ENCODE measurements at regions not wholly inside any gene's neighbourhood (a gene's known extent, or its start where the extent isn't known, plus 50 kb on each side); places are given as distances from the start of the nearest gene placed in this dataset.

DNA sequence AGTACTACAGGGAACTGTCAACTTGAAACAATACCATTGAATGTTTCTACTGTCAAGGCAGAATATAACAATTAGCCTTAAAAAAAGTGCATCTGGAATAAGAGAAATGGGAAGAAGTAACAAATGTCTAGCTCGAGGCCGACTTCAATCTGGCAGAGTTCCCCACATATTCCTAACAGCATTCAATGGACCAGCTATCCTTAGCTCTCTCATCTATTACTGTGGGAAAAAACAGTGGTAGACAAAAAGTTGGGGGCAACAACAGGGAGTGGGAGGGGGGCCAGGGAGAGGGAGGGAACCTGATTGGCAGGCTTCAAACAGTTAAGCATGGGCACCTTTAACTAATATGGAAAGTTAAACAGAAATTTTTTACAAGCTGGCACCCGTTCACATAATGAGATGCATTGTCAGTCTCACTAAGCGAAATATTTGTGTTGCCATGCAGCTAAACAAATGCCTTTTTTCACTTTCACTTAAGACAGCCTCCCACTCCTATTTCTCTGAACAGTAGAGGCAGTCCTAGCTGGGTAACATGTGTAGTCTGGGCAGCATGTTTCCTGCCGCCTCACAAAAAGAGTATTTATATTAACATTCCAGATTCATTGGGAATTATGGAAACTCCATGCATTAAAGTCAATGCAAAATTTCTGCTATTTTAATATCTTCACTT lies 62.2 kb upstream of the SOX6 start:
- TF ChIP-seq, protein P1, sequence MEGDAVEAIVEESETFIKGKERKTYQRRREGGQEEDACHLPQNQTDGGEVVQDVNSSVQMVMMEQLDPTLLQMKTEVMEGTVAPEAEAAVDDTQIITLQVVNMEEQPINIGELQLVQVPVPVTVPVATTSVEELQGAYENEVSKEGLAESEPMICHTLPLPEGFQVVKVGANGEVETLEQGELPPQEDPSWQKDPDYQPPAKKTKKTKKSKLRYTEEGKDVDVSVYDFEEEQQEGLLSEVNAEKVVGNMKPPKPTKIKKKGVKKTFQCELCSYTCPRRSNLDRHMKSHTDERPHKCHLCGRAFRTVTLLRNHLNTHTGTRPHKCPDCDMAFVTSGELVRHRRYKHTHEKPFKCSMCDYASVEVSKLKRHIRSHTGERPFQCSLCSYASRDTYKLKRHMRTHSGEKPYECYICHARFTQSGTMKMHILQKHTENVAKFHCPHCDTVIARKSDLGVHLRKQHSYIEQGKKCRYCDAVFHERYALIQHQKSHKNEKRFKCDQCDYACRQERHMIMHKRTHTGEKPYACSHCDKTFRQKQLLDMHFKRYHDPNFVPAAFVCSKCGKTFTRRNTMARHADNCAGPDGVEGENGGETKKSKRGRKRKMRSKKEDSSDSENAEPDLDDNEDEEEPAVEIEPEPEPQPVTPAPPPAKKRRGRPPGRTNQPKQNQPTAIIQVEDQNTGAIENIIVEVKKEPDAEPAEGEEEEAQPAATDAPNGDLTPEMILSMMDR (IDR thresholded peaks at IDR 0.05), result no peak
- TF ChIP-seq HDAC2 (IDR thresholded peaks at IDR 0.05) (no peak), POLR2A (IDR thresholded peaks at IDR 0.05; ENCODE audit: low read length) (no peak), MAZ (IDR thresholded peaks at IDR 0.05; ENCODE audit: borderline replicate concordance, low read depth, low read length) (no peak)

Data from A549 (cell line).